Inflammatory macrophage treated with lipopolysaccharide for 1 hour (primary cell): ENCODE measurements at regions not wholly inside any gene's neighbourhood (a gene's known extent, or its start where the extent isn't known, plus 50 kb on each side); places are given as distances from the start of the nearest gene placed in this dataset.
"Not testable (repeated sequence)": the region's sequence is repeated elsewhere in the genome, so short reads cannot be mapped to it uniquely, and the experiment has no call there.

Experiments
- DNase-seq, 2 donors: peaks; one replicate each; pipeline ENCODE4 v3.0.0-alpha.2; 2020 to 2022

DNA sequence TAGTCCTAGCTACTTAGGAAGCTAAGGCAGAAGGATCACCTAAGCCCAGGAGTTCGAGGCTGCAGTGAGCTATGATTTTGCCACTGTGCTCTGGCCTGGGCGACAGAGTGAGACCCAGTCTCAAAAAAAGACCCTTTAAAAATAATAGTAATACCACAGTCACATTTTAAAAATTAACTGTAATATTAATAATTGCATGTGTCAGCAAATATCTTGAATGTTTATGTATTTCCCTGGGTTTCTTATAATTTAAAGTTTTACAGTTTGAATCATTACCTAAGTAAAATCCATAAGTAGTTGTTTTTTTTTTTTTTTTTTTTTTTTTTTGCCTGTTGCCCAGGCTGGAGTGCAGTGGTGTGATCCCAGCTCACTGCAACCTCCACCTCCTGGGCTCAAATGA is 69.2 kb downstream of the LYZL2 start:
- no peak for DNase-seq

DNA sequence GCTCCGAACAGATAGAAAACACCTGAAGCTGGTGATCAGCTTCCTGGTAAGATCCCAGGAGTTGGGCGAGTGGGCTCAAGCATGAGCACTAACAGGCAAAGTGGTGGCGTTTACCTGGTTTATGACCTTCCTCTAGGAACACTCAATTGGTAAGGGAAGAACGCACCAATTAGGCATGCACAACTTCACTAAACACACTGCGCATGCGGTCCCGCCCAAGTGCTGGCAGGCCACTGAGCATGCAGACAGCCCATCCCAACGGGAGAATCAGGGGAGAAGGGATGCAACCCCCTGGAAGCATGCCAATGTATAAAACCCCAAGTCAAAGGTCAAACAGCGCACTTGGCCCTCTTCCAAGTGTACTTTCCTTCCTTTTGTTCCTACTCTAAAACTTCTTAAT is 70.4 kb downstream of the LYZL2 start:
- DNase-seq: no peak

DNA sequence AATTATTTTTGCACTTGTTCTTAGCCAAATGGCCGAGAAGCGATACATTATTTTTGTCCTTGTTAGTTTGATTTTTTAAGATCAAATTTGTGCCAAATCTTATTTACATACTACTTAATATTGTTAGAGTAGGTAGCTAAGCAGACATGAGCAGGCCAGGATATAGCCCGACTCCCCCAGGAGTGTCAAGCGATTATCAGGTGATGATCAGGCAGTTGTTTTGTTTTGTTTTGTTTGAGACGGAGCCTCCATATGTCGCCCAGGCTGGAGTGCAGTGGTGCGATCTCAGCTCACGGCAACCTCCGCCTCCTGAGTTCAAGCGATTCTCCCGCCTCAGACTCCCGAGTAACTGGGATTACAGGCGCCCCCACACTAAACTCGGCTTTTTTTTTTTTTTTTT is 71.1 kb downstream of the LYZL2 start:
- no peak for DNase-seq

DNA sequence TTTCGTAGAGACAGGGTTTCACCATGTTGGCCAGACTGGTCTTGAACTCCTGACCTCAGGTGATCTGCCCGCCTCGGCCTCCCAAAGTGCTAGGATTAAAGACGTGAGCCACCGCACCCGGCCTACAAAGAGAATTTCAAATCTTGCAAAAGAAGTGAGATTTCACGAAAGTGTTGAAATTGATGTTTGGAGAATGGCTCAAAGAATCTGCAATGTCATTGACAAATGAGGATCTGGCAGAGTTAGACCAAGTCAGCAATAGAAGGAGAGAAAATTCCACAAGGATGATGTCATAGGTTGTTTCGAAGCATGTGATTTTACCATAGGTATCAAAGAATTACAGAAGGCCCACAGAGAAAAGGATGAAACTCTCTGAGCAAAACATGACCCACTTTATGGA is 71.7 kb downstream of the LYZL2 start:
- peak; percentile 98 to 99 for DNase-seq

DNA sequence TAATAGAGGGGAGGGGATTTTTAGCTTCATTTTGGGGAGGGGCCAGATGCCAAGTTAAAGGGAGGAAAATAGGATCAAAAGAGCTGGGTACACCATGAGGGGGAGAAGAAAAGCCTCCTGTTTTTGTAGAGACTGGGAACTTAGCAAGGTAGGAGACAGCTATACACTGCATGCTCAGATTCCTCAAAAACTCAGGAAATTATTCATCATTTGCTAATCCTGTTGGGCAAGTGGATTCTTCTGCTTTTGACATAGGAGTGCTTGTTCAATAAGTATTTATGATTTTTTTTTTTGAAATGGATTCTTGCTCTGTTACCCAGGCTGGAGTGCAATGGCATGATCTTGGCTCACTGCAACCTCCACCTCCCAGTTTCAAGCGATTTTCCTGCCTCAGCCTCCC is 73.4 kb downstream of the LYZL2 start:
- peak; percentile 86 for DNase-seq

- no peak for DNase-seq
These were observed 74.1 kb downstream of the LYZL2 start for GRCh38 chr10:30555465-30555864.

DNA sequence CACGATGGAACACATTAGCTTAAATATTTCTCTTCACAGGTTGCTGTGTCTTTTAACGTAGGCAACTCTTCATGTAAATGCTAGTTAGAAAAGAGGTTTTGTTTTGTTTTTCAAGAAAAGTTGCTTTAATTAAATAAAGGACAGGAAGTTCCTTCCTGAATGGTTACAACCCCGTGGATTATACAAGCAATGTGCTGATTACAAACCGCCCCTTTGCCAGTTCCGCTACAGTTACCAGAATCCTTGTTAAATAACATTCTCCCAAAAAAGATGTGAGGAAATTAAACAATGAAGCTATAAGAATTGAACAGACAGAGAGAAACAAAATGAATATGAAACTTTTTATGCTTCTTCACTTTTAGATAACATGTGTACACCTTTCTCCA is 75.1 kb downstream of the LYZL2 start:
- DNase-seq: peak; percentile 36 to 71

DNA sequence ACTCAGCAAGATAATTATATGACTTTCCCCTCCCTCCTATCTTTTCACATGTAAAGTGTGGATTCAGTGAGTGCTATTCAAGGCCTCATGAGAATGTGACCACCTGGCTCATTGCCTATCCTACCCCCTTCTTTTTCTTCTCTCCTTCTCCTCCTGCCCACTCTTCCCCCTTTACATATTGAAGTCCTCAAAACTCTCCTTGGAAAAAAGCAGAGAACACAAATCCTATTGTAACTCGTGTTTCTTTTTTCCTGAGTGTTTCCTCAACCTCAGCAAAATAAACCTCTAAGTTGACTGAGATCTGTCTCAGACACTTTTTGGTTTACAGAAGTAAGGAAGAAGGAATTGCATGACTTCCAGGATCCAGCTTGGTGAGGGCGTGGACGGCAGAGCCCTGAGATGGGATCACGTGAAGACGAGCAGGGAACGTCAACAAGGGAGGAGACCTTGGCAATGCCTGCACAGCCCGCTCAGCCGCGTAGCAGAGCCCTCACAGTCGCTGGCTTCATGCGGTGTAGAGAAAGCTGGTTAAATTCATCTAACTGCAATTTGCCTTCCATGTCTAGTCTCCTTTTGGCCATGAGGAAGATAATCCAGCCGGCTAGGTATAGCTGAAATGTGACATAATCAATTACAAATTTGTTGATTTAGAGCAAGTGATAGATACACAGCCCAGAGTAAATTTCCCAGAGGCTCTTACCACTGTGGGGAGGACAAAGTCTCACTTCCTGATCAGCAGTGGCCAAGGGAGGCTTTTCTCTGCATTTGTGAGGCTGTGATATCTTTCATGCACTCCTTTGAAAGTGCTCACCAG is 75.7 kb downstream of the LYZL2 start:
- peak; percentile 69 to 82 for DNase-seq

GRCh38 chr10:30553018-30553625 is 76.4 kb downstream of the LYZL2 start:
- no peak for DNase-seq

DNA sequence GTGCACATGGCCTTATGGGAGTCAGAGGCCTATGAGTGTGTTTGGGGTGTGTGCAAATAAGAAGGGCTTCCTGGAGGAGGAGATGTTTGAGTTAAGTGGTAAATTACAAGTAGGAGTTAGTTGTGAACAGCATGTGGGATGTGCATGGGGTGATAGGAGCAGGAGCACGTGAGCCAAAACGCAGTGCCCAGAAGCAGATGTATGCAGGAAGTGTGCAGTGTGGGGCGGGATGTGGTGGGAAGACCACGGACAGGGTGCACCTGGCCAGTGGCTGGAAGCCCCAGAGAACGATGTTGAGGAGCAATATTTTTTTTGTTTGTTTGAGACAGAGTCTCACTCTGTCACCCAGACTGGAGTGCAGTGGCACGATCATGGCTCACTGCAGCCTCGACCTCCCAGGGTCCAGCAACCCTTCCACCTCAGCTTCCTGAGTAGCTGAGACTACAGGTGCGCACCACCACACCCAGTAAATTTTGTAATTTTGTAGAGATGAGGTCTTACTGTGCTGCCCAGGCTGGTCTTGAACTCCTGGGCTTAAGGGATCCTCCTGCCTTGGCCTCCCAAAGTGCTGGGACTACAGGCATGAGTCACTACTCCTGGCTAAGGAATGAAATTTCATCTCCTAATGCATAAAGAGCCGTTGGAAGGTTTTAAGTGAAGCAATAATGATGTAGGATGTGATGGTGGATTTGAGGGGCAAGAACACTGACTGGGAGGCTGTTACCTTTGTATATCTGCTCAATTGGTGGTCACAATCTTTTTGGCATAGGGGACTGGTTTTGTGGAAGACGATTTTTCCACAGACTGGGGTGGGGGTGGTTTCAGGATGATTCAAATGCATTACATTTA is 78.4 kb downstream of the LYZL2 start:
- no peak for DNase-seq

- DNase-seq: peak; percentile 84 to 87
These were observed 80.3 kb downstream of the LYZL2 start for GRCh38 chr10:30549134-30549687.

DNA sequence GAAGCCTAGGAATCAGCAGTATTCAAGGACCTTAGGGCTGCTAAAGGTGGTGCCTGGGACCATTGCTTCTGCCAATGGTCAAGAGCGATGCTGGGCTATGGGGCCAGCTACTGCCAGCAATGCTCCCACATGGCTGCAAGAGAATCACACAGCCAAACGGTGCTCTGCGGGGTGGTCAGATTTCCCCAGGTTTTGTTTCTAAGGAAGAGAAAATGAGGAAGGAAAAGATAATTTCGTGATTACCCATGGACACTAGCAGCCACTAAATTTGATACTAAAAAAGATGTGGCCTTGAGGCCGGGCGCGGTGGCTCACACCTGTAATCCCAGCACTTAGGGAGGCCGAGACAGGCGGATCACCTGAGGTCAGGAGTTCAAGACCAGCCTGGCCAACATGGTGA is 83.0 kb downstream of the LYZL2 start:
- no peak for DNase-seq

- peak; percentile 38 to 53 for DNase-seq
These were observed 86.7 kb downstream of the LYZL2 start for GRCh38 chr10:30542895-30543288.

DNA sequence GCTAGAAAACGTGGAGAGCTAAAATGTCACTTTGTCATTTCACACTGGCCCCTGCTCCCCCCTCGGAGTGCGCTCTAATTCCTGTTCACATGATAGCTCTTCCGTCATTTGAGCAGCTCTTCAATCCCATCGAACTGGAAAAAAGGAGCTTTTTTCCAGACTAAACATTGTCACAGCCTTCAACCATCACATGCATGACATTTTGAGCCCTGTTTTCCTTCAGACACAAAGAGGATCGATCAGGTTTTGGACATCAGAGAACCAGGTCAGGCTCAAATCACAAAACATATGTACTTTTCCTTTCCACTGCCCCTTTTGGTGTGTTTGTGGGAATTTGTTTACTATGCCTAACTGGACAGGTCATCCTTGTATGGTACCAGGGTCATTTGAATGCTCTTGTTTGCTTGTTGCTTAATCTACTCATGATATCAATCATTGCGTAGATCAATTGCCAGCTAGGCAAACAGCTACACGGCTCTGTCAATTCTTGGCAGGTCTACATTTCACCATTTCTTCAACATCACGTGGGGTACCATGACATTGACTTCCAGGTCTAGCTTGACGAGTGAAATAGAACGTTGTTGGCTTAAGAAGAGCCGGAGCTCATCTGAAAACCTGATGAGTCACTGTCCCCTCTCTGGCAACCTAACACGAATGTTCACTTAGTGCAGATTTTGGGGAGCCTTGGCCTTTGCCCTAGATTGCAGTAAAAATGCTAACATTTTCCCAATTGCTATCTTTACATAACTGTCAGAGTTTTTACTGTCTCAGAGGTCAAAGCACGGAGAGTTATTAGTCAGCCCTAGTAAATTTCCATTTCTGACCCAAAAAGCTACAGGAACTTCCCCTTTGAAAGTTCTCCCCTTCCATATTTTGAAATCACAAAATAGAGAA is 87.3 kb downstream of the LYZL2 start:
- peak; percentile 94 to 96 for DNase-seq

GRCh38 chr10:30540276-30540675 is 89.3 kb downstream of the LYZL2 start:
- peak; percentile 88 to 94 for DNase-seq

DNA sequence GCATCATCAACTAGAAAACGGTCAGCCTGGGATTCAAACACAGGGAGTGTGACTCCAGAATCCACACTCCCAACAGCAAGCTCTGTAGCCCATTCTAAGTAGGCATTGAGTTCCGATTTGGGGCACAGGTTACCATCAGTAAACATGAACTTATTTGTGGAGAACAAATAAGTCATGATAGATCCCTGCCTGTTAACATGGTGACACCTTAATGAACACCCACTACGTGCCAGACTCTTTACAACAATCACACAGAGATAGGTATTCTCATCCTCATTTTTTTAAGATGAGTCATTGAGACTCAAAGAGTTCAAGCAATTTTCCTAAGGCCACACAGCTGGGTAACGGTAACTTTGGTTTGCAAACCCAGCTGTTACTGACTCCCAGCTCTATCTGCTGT is 91.5 kb downstream of the LYZL2 start:
- DNase-seq: no peak

DNA sequence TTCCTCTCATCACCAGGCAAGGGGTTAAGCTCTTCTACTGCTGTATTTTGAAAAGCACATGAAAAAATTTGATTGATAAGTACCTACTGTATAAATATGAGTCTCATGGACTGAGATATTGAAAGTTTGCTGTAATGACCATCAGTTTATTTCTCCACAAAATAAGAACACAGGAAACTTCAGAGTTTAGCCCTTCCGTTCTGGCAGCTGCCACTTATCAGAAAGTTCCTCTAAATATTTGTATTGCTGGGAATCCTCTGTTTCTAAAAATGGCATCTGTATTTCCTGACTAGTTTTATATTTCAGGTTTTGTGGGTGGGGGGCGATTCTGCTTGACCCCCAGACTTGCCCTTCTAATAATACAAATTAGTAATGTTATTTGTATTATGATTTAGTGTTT is 92.0 kb downstream of the LYZL2 start:
- DNase-seq: peak in 1 of 2 donors; percentile 16

GRCh38 chr10:30537158-30537557 is 92.4 kb downstream of the LYZL2 start:
- DNase-seq: not testable (repeated sequence)

GRCh38 chr10:30536578-30536977 is 93.0 kb downstream of the LYZL2 start:
- no peak for DNase-seq

DNA sequence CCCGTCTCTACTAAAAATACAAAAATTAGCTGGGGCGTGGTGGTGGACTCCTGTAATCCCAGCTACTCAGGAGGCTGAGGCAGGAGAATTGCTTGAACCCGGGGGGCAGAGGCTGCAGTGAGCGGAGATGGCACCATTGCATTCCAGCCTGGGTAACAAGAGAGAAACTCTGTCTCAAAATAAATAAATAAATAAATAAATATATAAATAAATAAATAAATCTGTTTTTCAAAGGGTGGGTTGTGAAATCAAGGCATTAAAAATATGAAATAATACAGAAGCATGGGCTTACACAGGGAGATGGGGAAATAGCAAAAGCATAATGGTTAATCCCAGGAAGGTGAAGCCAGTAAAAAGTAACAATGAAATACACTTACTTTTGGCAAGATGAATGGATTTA is 93.9 kb downstream of the LYZL2 start:
- DNase-seq: no peak

DNA sequence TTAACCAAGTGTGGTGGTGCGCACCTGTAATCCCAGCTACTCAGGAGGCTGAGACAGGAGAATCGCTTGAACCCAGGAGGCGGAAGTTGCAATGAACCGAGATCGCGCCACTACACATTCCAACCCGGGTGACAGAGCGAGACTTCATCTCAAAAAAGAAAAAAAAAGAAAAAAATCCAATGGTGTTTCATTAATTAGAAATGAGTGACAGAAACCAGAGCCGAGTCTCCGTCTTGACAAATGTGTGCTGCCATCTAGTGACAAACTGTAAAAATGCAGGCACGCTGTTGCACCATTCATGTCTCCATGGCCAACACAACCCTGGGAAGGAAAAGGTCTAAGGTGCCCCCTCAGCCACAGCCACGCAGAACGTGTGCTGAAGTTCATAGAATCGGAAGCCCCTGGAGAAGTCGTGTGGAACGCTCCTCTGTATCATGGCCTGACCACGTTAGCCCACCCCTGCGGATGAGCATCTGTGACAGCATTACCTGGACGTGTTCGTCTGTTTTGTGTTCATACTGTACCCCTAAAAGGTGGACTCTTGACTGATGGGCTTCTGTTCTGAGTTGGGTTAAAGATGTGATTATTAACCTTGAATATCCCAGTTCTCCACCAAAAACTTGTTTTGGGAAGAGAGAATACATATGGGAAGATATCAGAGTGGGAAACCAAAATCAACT is 94.9 kb downstream of the LYZL2 start:
- DNase-seq: peak; percentile 67 to 97
